A549 (cell line): ENCODE measurements at regions not wholly inside any gene's neighbourhood (a gene's known extent, or its start where the extent isn't known, plus 50 kb on each side); places are given as distances from the start of the nearest gene placed in this dataset.

ENCODE experiments used
- CHD2 ChIP-seq: fragments of 150-350 bp; IDR thresholded peaks from 2 replicates; pipeline ENCODE4 v1.6.1; 2014; ENCODE audit warnings: low read length; ENCODE audit not compliant: partially characterized antibody
- EP300 ChIP-seq, 2 experiments: fragments of >200 bp; sonication (Bioruptor Twin); formaldehyde crosslinking; IDR thresholded peaks; 2 replicates in 1 of 2; 3 replicates in 1 of 2; pipeline ENCODE4 v1.6.1; 2016 to 2017
- NFE2L2 ChIP-seq: fragments of 150-350 bp; conservative IDR thresholded peaks from 2 replicates; pipeline ENCODE4 v1.6.1; 2014; ENCODE audit warnings: low read length
- RNF2 ChIP-seq: fragments of 200-600 bp; sonication (generic); IDR thresholded peaks from 2 replicates; pipeline ENCODE4 v1.6.1; 2016; ENCODE audit warnings: low read depth, mild to moderate bottlenecking, antibody characterized with exemption, moderate library complexity, borderline replicate concordance
- SREBF2 ChIP-seq: fragments of 450-650 bp; IDR thresholded peaks from 2 replicates; pipeline ENCODE4 v1.6.1; 2014; ENCODE audit warnings: mild to moderate bottlenecking, moderate library complexity
- TF ChIP-seq, protein P1 (sequence below): IDR thresholded peaks from 2 replicates; pipeline ENCODE4 v1.6.1; 2012; ENCODE audit warnings: low read depth, borderline replicate concordance
- TF ChIP-seq, protein P2 (sequence below): fragments of >200 bp; sonication (Bioruptor Twin); formaldehyde crosslinking; IDR thresholded peaks from 3 replicates; pipeline ENCODE4 v1.5.1; 2016

- TF ChIP-seq NFE2L2 (no peak), EP300 (IDR thresholded peaks at IDR 0.05) (no peak), CHD2 (no peak), RNF2 (no peak), SREBF2 (no peak)
- TF ChIP-seq, protein P1, sequence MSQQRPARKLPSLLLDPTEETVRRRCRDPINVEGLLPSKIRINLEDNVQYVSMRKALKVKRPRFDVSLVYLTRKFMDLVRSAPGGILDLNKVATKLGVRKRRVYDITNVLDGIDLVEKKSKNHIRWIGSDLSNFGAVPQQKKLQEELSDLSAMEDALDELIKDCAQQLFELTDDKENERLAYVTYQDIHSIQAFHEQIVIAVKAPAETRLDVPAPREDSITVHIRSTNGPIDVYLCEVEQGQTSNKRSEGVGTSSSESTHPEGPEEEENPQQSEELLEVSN = no peak
- TF ChIP-seq, protein P2, sequence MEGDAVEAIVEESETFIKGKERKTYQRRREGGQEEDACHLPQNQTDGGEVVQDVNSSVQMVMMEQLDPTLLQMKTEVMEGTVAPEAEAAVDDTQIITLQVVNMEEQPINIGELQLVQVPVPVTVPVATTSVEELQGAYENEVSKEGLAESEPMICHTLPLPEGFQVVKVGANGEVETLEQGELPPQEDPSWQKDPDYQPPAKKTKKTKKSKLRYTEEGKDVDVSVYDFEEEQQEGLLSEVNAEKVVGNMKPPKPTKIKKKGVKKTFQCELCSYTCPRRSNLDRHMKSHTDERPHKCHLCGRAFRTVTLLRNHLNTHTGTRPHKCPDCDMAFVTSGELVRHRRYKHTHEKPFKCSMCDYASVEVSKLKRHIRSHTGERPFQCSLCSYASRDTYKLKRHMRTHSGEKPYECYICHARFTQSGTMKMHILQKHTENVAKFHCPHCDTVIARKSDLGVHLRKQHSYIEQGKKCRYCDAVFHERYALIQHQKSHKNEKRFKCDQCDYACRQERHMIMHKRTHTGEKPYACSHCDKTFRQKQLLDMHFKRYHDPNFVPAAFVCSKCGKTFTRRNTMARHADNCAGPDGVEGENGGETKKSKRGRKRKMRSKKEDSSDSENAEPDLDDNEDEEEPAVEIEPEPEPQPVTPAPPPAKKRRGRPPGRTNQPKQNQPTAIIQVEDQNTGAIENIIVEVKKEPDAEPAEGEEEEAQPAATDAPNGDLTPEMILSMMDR = no peak
These were observed 98.1 kb upstream of the GRIP1 start for GRCh38 chr12:66776974-66777373.
